HL-60 (cell line): ENCODE measurements at regions not wholly inside any gene's neighbourhood (a gene's known extent, or its start where the extent isn't known, plus 50 kb on each side); places are given as distances from the start of the nearest gene placed in this dataset.

ENCODE experiments used
- POLR2AphosphoS5 ChIP-seq: IDR thresholded peaks from 2 replicates; pipeline ENCODE4 v1.6.1; 2012; ENCODE audit warnings: low read depth
- REST ChIP-seq: IDR thresholded peaks from 2 replicates; pipeline ENCODE4 v1.6.1; 2012; ENCODE audit warnings: low read depth; ENCODE audit not compliant: insufficient replicate concordance
- SPI1 ChIP-seq: IDR thresholded peaks from 2 replicates; pipeline ENCODE4 v1.6.1; 2012; ENCODE audit warnings: low read depth, mild to moderate bottlenecking, borderline replicate concordance
- TF ChIP-seq, protein P1 (sequence below): IDR thresholded peaks from one replicate; pipeline ENCODE4 v1.5.1; 2011; ENCODE audit warnings: low read length, control low read depth, inconsistent platforms; ENCODE audit not compliant: insufficient read depth

- TF ChIP-seq POLR2AphosphoS5: no peak
- TF ChIP-seq REST: no peak
- TF ChIP-seq, protein P1, sequence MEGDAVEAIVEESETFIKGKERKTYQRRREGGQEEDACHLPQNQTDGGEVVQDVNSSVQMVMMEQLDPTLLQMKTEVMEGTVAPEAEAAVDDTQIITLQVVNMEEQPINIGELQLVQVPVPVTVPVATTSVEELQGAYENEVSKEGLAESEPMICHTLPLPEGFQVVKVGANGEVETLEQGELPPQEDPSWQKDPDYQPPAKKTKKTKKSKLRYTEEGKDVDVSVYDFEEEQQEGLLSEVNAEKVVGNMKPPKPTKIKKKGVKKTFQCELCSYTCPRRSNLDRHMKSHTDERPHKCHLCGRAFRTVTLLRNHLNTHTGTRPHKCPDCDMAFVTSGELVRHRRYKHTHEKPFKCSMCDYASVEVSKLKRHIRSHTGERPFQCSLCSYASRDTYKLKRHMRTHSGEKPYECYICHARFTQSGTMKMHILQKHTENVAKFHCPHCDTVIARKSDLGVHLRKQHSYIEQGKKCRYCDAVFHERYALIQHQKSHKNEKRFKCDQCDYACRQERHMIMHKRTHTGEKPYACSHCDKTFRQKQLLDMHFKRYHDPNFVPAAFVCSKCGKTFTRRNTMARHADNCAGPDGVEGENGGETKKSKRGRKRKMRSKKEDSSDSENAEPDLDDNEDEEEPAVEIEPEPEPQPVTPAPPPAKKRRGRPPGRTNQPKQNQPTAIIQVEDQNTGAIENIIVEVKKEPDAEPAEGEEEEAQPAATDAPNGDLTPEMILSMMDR: no peak
- TF ChIP-seq SPI1: no peak
These were observed 102.4 kb downstream of the LSM3 start for GRCh38 chr3:14281053-14281452.
